Dedifferentiated amniotic fluid mesenchymal stem cell (primary cell): ENCODE measurements at regions not wholly inside any gene's neighbourhood (a gene's known extent, or its start where the extent isn't known, plus 50 kb on each side); places are given as distances from the start of the nearest gene placed in this dataset.
"Not testable (repeated sequence)": the region's sequence is repeated elsewhere in the genome, so short reads cannot be mapped to it uniquely, and the experiment has no call there.

Experiments used
- DNase-seq: peaks from one replicate; pipeline ENCODE4 v3.0.0-alpha.2; 2016; ENCODE audit errors: extremely low spot score

DNA sequence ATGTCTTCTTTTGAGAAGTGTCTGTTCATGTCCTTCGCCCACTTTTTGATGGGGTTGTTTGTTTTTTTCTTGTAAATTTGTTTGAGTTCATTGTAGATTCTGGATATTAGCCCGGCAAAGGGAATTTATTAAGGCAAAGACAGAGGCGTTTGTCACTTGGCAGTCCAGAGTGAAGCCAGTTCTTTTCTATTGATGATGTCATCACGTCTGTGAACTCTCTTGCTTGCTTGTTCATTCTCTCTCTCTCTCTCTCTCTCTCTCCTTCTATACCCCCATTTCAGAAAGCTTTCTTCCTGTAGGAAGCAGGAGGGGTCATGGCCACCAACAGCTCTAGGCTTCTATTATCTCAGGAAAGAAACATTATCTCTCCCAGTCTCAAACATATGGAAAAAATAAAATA is 291.3 kb downstream of the OMA1 start:
- DNase-seq = no peak

DNA sequence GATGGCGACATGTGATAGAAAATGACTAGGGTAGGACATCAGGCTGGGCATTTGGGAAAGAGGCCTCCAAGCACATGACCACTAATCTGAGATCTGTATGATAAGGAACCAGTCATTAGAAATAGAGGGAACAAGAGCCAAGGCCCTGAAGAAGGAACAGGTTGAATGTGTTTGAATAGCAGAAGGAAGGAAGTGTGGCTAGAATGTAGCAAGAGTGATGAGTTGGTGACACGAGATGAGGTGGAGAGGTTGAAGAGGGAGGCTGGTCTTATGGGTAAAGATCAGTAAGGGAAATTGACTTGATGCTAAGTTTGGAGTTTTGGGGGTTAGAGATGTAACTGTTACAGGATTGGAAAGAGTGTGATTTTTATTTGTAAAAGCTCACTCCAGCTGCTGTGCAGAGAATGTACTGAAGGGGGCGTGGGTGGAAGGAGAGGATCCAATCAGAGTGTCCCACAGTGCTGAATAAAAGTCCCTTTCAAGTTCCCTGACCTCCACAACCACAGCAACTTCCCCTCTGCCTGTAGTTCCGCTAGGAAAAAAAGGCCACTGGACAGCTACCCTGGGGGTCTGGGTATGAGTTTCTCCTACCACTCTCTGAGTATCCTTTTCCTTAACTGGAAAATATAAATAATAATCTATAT is 295.0 kb downstream of the OMA1 start:
- no peak for DNase-seq

DNA sequence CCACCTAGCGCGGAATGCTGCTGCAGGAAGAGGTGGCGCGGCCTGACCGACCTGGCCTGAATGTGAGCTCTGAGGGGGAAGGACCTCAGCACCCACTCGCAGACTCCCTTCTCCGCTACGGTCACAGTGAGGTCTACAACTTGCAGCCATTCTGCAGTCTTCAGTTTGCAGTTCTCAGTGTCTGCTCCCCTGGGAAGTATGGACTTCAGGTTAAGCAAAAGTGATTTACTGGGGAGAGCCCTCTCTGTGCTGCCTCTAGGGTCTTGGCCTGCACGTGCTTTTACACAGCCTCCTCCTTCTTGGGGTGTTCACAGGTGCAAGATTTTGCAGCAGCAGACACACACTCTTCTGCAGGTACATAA is 296.0 kb downstream of the OMA1 start:
- no peak for DNase-seq

DNA sequence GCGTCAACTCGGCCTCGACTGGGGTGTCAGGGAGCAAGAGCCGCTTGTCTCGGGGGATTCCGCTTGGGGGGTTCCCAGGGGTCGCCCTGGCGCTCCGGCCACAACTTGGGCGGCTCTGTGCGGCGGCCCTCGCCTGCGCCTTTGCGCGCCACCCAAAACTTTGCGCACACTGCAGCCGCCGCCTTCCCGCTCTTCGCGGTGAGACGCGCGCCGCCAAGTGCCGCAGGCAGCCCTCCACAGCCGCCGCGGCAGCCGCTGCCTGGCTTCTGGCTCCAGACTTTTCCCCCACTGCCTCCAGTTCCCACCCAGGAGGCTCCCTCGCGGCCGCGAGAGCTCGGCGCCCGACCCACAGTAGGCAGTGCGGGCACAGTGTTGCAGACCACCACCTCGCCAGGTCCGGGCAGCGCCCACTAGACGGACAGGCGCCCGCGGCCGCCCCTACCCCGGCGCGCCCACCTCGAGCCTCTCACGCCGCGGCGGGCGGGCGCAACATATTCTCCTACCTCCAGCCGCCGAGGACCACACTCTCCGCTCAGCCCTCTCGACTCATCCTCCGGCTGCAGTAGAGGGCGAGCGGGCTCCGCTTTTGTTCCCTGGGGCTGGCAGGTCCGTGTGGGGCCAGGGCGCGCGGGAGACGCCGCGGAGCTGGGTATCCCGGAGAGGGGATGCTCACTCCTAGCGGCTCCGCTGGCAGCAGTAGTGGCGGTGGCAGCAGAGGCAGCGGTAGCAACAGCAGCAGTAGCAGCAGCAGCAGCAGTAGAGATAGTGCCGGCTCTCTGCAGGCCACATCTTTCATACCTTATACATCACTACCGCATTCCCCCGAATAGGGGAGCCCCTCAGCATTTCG is 296.6 kb downstream of the OMA1 start:
- no peak for DNase-seq

DNA sequence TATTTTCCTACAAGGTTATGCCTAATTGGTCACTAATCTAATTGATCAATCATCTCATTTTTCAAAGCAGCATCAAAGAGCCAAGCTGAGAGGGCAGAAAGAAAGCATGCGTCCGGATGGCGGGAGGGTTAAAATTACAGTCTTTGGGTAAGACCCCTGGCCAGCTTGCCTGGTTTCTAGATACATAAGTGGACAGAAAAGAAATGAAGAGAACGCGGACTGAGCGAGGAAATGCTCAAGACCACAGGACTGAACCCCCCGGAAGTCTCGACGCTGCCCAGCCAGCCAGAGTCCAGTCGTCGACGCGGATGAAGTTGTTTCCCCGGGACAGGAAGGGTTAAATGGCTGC is 297.2 kb downstream of the OMA1 start:
- DNase-seq = no peak

DNA sequence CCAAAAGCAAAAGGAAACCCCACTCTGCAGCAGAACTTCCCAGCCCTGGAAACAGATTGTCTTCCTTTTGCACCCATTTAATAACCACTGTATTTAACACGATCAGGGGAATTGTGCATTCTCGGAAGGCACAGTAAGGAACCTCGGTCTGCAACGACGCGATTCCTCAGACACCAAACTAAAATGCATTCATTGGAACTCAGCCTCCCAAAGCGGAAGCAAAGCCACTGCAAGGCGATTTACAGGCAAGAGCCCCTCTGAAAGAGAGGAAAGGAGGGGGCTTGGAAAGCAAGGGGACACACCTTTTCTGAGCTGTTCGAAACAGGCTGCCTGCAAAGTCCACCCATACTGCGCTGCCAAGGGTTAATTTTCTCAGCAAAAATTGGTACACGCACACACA is 297.7 kb downstream of the OMA1 start:
- DNase-seq = no peak

DNA sequence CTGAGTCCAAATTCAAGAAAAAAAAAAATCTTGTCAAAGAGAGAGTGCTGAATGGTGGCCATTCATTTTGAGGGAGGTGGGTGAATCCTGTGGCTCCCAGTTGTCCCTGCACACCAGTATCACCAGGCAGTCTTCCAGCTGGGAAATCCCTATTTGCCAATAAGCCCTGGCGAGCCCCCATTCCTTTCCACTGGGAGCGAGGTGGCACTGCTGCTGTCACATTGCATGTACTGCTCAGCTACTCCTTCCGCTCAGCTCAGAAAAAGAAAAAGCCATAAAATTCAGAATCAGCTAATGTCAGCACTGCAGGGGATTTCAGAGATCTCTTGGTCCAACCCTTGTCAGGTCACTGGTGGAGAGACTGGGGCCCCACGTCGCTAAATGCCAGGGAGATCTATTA is 298.5 kb downstream of the OMA1 start:
- DNase-seq = no peak

DNA sequence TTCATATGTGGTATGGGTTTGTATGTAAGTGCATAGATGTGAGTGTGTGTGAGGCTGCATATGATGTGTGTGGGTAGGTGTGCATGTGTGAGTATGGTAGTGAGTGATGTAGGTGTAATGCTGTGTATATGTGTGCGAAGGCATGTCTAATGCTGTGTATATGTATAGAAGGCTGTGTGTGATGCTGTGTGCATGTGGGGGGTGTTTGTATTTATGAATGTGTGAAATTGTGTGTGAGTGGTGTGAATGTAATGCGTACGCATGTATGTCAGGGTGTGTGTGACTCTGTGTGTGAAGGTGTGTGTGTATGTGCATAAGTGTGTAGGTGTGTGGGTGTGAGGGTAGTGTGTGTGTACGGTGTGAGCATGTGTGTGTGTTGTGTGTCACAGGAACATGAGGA is 300.0 kb downstream of the OMA1 start:
- no peak for DNase-seq

DNA sequence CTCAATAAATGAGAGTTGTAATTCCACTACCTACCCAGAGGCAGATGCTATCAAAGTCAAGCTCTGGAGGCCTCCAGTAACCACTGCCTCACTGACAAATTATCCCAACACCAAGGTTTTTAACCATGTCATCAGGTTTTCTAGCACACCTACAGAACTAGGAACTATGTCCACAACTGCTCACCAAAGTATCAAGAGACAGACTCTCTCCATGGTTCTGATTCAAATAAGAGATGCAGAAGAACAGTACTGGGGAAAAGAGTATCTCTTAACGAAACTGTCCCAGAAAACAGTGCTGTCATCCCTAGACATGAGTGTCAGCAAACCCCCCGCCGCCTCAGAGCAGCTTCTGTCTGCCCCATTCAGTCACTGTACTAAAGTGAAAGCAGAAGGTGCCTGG is 301.7 kb downstream of the OMA1 start:
- DNase-seq = no peak

DNA sequence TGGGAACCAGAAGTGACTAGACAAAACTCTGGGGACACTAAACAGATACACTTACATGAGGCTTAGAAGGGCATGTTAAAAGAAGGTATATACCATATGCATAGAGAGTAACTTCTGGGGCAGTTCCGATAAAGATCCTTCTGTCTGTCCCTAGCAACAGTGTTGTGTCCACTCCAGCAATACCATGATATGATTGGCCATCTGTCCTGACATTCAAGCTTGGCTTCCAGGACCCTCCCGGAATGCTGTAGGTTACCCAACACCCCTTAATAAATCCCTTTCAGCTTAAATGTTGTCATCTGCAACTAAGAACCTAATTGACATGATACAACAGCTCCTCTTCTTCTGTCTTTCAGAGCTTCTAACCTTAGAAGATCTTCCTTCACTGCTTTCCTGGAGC is 307.7 kb downstream of the OMA1 start:
- DNase-seq = no peak

DNA sequence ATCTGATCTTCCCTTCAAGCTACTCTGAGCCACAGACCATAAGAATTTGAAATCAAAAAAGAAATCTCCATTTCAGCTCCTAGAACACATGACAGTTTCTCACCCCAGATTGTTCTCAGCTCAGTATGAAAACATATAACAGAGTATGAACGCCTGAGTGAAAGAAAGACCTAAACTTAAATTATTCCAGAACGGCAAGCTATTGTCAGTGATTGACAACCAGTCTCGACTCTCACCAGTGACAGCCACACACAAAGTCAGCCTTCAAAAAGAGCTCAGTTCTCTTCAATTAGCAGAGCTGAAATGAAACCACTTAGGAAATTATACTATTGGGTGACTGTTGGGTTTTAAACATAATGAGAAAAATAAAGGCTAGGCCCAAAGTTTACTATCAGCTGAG is 312.8 kb downstream of the OMA1 start:
- DNase-seq = no peak

DNA sequence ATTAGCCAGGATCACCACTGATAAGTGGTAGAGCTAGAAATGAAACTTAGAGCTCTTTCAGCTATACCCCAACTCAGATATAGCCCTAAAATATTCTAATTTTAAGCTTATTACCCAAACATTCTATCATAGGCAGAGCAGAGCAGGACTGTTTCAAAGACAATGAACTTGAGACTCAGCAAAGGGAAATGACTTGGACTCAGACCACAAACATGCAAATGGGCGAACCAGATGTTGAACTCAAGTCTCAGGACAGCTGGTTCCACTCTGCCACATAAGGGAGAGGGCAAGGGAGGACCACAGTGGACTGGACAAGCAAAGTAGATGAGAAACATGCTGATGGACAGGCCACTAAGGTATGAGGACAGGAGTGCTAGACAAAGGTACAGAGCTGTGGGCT is 315.3 kb downstream of the OMA1 start:
- DNase-seq = no peak

DNA sequence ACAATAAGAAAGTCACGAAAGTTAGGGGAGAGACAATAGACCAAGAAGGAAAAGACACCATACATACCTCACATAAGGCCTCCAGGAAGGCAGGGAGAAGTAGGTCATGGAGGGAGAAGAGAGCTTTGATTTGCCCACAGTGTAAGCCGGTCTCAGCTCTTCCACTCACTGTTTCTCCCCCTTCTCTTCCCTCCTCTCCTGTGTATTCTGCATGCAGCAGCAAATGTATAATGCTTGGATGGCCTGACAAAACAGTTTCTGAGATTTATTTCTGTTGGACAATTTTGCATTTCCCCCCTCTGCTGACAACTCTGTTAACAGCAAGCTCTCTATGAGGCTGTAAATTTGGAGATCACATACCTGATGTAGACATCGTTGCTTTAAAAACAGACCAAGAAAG is 318.9 kb downstream of the OMA1 start:
- no peak for DNase-seq

DNA sequence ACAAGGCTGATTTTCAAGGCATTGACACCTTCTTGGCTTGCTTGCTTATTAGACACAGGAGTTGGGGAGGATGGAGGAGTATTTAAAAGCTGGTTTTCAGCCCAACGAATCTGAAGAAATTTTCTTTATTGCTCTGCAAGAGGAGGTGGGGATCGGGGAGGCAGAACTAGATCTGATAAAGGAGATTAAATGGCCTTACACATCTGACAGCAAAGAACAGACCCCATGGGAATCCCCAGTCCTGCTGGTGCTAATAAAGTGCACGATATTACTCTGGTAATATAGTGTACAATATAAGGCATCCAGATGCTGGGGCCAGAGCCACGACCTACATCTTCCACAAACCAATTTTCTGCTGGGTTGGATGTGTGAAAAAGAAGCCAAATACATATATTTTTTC is 323.0 kb downstream of the OMA1 start:
- DNase-seq = no peak

DNA sequence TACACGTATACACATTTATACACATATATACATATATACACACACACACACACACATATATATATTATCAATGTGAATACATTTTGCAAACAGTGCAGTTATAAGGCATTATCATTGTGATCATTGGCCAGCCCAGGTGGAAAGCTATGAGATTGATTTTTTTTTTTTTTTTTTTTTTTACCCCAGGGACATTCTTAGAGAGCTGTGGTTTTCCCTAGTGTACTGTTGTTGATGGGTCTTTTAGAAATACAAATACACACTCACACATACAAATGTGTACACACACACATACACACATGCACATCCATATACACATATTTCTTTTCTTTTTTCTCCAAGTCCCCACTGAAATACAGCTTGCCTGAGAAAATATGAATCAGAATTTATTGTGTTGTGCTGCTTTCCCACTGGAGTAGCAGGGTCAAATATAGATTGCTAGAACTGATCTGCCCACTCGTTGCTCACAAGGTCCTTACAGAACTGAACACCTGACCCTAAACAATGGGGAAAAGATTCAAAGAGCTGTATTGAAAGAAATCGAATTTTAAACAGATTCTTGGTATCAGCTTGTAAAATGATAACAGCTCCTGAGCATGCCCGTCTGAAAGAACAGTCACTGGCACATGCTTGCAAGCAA is 325.6 kb downstream of the OMA1 start:
- no peak for DNase-seq

DNA sequence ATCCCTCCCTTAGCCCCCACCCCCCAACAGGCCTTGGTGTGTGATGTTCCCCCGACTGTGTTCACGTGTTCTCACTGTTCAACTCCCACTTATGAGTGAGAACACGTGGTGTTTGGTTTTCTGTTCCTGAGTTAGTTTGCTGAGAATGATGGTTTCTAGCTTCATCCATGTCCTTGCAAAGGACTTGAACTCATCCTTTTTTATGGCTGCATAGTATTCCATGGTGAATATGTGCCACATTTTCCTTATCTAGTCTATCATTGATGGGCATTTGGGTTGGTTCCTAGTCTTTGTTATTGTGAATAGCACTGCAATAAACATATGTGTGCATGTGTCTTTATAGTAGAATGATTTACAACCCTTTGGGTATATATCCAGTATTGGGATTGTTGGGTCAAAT is 330.4 kb downstream of the OMA1 start:
- DNase-seq = not testable (repeated sequence)

DNA sequence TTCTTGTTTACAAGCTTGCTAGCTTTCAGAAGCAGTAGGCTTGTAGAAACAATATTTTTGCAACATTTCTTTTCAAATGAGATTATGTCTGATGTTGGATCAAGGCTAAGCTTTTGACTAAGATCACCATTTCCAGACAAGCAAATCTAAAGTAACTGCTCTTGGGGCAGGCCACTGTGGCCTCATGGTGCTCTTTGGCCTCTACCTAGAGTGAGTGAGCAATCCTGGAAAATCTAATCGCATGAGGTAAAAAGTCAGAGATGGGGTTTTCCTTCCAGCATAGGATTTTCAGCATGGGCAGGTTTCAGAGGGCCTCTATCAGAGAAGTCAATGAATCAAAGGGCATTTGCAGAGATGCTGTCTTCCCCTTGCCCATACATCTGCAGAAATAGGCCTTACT is 331.9 kb downstream of the OMA1 start:
- DNase-seq = no peak

DNA sequence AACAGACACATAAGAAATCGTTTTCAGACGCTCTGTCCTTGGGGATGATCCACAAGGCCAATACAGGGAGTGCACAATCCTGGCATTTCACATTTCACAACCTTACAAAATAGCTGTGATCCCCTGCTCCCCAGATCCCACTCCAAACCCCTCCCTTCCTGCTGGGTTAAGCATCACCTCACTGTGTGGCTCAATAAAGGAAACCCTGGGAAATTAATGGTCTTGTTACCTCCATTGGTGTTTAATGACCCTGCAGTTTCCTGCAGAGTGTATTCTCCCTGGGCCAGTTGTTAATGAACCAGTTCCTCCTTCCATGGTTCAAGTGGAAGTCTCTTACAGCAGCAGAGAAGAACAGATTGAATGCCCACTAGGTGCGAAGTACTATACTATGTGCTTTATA is 334.7 kb downstream of the OMA1 start:
- DNase-seq = no peak

DNA sequence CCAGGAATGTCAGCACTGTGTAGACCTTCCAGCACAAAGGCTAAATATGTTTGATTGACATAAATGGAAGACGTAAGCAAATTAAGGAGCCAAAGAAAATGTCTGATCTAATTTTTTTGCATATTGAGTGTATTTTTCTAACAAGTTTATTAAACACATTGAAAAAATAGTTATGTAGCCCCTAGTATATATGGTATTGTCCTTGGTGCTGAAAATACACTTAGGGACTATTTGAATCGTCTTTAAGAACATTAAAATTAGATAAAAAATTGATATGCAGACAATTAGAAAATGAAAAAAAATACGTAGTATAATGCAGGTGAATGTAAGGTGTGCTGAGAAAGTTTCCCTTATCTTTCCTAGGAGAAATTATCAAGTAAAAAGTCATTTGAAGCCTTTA is 337.0 kb downstream of the OMA1 start:
- DNase-seq = no peak

DNA sequence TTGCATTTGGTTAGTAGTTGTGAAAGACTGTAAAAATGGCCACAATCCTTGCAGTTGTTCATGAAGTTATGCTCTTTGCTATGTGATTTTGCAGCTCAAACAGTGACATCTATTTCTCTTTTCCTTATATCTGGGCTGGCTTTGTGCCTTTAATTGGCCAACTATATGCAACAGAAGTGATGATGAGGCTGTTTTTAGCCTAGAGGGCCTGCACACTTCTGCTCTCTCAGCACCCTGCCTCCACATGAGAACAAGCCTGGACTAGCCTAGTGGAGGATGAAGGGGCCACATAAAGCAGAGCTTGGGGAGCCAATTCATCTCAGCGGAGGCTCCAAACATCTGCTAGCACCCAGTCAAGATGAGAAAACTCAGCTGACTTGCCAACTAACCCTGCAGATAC is 339.8 kb downstream of the OMA1 start:
- DNase-seq = no peak

DNA sequence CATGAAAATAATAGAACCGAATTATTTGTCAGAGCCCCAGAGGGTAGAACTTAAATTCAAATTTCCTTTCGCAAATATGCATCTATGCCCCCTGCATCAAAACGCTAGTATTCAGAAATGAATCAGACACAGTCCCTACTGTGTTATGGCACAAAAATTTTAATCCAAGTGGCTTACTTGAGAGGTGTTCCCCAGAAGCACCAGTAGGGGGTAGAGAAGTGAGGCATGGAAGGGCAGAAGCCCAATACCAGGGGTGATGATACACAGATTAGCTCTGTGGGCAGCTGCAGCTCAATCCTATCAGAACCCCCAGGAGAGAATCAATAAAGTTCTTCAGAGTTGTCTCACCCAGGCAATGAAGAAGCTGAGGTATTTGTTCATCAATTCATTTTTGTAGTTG is 342.2 kb downstream of the OMA1 start:
- DNase-seq = no peak

DNA sequence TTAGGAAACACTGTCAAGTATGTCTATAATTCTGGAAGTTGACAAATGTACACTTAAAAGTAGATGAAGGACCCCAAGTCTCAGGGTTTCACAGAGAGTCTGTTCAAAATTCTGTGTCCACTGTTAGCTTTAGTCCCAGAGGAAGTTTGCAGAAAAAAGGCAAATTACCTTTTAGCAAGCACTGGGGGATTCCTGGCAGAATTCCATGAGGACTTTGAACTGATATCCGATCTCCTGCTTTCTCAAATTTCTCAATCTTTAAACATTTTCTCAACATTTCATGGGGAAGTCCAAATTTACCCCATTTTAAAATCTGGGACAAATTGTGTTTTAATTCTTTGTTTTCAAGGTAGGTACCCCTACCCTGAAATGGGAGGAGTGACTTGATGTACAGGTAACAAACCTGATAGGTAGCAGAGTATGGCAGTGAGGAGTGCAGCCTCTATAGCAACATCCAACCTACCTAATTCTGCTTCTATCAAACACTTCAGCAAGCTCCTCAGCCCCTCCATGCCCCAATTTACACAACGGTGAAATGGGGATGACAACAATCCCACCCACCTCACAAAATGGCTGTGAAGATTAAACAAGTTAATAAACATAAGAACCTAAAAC is 344.9 kb downstream of the OMA1 start:
- DNase-seq = no peak

DNA sequence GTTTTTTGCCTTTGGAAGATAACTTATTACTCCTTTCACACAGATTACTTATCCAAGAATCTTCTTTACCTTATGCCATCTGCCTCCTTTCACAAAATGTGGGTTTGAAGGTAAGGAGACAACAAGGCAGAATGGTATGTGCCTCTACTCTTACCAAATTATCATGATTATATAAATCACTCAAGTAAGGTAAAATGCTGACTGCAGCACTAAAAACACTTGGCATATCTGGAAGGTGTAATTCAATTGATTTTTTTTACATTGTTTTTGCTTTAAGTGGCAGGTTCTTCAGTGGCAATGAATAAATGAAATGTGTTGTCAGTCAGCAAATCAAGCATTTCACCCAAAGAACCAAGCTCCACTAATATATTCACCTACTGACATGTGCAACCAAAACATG is 346.1 kb downstream of the OMA1 start:
- DNase-seq = no peak
